ENCODE measurements at regions not wholly inside any gene's neighbourhood (a gene's known extent, or its start where the extent isn't known, plus 50 kb on each side); places are given as distances from the start of the nearest gene placed in this dataset.

GRCh38 chr10:31179091-31179680, 139.8 kb upstream of the ZEB1 start:
- peaks cover 0 to 11% (median 5%) of the 10 kb centered on the region in 4 donors for H3K9me3 ChIP-seq
- no peaks in the 10 kb centered on the region for H3K27me3 ChIP-seq
- H3K4me1 ChIP-seq, result no peaks in the 10 kb centered on the region
- WGBS, result 70% methylated on average over 5 of the region's 5 CpGs
- no peak for TF ChIP-seq POLR2AphosphoS5 (IDR thresholded peaks at IDR 0.05)
- TF ChIP-seq EP300 (IDR thresholded peaks at IDR 0.05), result no peak
- TF ChIP-seq CTCF (IDR thresholded peaks at IDR 0.05), result no peak
- TF ChIP-seq POLR2A (IDR thresholded peaks at IDR 0.05; ENCODE audit: low read depth), result no peak
- H3K36me3 ChIP-seq, result no peaks in the 10 kb centered on the region
- intact Hi-C loops (cut with DNase I), result no loop called here
- H3K27ac ChIP-seq (replicated peaks in 1 of 4), result no peak overlapping the region
- no peak for DNase-seq (ENCODE audit: extremely low spot score)
- no peak overlapping the region for H3K4me3 ChIP-seq

DNA sequence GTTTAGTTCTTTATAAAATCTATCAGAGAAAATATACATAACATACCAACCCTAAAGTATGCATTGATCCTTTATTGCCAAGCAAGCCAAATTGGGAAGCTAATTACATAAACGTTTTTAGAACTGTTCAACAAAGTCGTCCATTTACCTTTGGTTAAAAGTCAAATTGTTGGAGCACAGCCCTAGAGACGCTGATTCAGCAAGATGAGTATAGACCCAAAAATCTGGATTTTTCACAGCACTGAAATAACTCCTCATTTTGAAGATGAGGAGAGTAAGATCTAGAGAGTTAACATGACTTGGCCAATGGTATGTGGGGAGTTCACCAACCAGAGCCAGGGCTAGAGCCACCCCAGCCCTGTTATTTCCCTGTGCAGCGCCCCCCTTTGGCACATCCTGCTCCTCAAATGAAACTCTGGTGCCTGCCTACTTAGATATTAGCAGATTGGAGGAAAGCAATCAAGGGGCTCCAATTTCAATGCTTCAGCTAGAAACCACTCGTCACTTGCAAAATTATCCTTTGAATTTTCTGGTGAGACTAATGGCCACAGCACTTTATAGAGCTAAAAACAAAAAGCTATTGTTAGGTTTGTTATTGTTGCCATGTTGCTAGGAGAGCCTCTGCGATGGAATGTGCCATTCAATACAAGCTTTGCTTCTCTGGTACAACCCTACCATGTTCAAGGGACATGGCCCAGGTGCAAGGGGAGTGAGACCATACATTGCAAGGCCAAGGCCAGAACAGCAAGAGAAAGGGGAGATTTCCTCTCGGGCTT, 132.6 kb upstream of the ZEB1 start:
- no peak for TF ChIP-seq POLR2AphosphoS5 (IDR thresholded peaks at IDR 0.05)
- TF ChIP-seq EP300 (IDR thresholded peaks at IDR 0.05), result no peak
- TF ChIP-seq CTCF (IDR thresholded peaks at IDR 0.05), result no peak
- no peak for TF ChIP-seq POLR2A (IDR thresholded peaks at IDR 0.05; ENCODE audit: low read depth)
- WGBS, result 63% methylated on average over 7 of the region's 7 CpGs
- no peak overlapping the region for H3K4me3 ChIP-seq
- H3K36me3 ChIP-seq, result no peaks in the 10 kb centered on the region
- intact Hi-C loops (cut with DNase I), result no loop called here
- no peaks in the 10 kb centered on the region for H3K27me3 ChIP-seq
- no peaks in the 10 kb centered on the region for H3K9me3 ChIP-seq
- no peak overlapping the region for H3K27ac ChIP-seq (replicated peaks in 1 of 4)
- peaks cover 10 to 13% (median 11%) of the 10 kb centered on the region in 4 donors for H3K4me1 ChIP-seq
- DNase-seq (ENCODE audit: extremely low spot score), result no peak

DNA sequence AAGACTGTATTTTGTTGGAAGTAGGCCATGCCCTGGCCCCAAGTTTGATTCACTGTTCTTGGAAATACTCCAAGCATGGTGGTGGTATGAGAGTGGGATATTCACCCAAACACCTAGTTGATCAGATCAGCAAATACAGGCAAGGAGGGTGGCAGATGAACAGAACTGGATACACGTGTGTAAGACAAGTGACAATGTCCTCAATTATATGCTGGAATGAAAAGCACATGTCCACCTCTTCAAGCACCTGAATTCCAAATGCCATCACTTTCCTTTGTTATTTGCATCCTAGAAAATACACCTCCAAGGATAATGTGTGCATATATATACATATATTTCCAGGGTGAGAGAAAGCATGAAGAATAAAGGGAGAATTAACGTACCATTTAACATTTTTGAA, 131.8 kb upstream of the ZEB1 start:
- Histone ChIP-seq H3K27ac (replicated peaks in 1 of 4) (no peak overlapping the region), H3K4me3 (no peak overlapping the region), H3K27me3 (no peaks in the 10 kb centered on the region), H3K9me3 (no peaks in the 10 kb centered on the region), H3K4me1 (peaks cover 10 to 13% (median 11%) of the 10 kb centered on the region in 4 donors), H3K36me3 (no peaks in the 10 kb centered on the region)
- WGBS, result 100% methylated on average over 2 of the region's 2 CpGs
- TF ChIP-seq POLR2AphosphoS5 (IDR thresholded peaks at IDR 0.05) (no peak), EP300 (IDR thresholded peaks at IDR 0.05) (no peak), POLR2A (IDR thresholded peaks at IDR 0.05; ENCODE audit: low read depth) (no peak), CTCF (IDR thresholded peaks at IDR 0.05) (no peak)
- intact Hi-C loops (cut with DNase I), result no loop called here
- DNase-seq (ENCODE audit: extremely low spot score), result no peak

DNA sequence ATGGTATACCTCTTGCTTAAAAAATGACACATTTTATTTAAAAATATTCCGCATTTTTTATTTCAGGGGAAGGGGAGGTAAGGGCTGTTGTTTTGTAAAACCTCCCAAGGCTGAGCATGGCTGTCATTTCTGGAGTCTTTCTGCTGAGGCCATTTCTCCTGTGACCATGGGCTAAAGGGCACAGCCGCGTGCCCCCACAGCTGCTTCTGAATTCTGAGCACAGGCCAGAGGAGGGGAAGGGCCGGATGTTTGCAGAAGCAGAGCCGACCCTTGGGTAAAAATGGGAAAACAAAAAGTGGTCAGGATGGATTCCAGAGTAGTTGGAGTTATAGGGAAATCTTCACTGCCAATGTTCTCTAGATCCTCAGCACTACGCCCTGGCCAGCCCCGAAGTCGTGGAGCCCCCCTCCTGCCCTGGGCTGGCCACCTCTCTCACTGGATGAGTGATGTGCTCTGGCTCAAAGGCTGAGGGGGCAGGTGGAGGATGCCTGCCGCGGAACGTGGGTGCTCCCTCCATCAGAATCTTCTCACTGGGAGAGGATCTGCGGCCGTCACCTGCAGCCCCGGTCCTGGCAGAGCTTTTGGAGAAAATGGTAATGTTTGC, 131.3 kb upstream of the ZEB1 start:
- Histone ChIP-seq H3K36me3 (no peaks in the 10 kb centered on the region), H3K9me3 (no peaks in the 10 kb centered on the region), H3K27me3 (no peaks in the 10 kb centered on the region), H3K4me1 (peaks cover 10 to 13% (median 11%) of the 10 kb centered on the region in 4 donors), H3K4me3 (no peak overlapping the region), H3K27ac (replicated peaks in 1 of 4) (no peak overlapping the region)
- WGBS, result 91% methylated on average over 14 of the region's 14 CpGs
- DNase-seq (ENCODE audit: extremely low spot score), result no peak
- intact Hi-C loops (cut with DNase I), result no loop called here
- TF ChIP-seq CTCF (IDR thresholded peaks at IDR 0.05) (no peak), POLR2AphosphoS5 (IDR thresholded peaks at IDR 0.05) (no peak), EP300 (IDR thresholded peaks at IDR 0.05) (no peak), POLR2A (IDR thresholded peaks at IDR 0.05; ENCODE audit: low read depth) (no peak)

Data from esophagus muscularis mucosa (tissue), 4 donors.